GM21390 (cell line): ENCODE measurements at regions not wholly inside any gene's neighbourhood (a gene's known extent, or its start where the extent isn't known, plus 50 kb on each side); places are given as distances from the start of the nearest gene placed in this dataset.
"Not testable (repeated sequence)": the region's sequence is repeated elsewhere in the genome, so short reads cannot be mapped to it uniquely, and the experiment has no call there.

Experiments
- ATAC-seq: cut with Tn5 transposase; IDR thresholded peaks from one replicate; pipeline ENCODE4 v1.9.1; 2021; ENCODE audit not compliant: unreplicated experiment

GRCh38 chr1:60950224-60951063 is 131.9 kb upstream of the NFIA start:
- no peak for ATAC-seq

- ATAC-seq = no peak
These were observed 132.5 kb upstream of the NFIA start for GRCh38 chr1:60949826-60950197.

GRCh38 chr1:60949154-60949825 is 133.1 kb upstream of the NFIA start:
- no peak for ATAC-seq

GRCh38 chr1:60948486-60948885 is 133.9 kb upstream of the NFIA start:
- no peak for ATAC-seq

GRCh38 chr1:60947367-60947766 is 135.0 kb upstream of the NFIA start:
- ATAC-seq = no peak

GRCh38 chr1:60942896-60943638 is 139.3 kb upstream of the NFIA start:
- no peak for ATAC-seq

GRCh38 chr1:60942291-60942690 is 140.1 kb upstream of the NFIA start:
- ATAC-seq = no peak

GRCh38 chr1:60940685-60941084 is 141.7 kb upstream of the NFIA start:
- not testable (repeated sequence) for ATAC-seq

- ATAC-seq = no peak
These were observed 144.6 kb upstream of the NFIA start for GRCh38 chr1:60937720-60938119.

- no peak for ATAC-seq
These were observed 145.6 kb upstream of the NFIA start for GRCh38 chr1:60936591-60937342.

GRCh38 chr1:60936163-60936562 is 146.2 kb upstream of the NFIA start:
- ATAC-seq = no peak

- no peak for ATAC-seq
These were observed 146.7 kb upstream of the NFIA start for GRCh38 chr1:60935599-60936110.

GRCh38 chr1:60930130-60930529 is 152.2 kb upstream of the NFIA start:
- no peak for ATAC-seq

GRCh38 chr1:60924964-60925798 is 157.2 kb upstream of the NFIA start:
- no peak for ATAC-seq

- no peak for ATAC-seq
These were observed 158.2 kb upstream of the NFIA start for GRCh38 chr1:60924165-60924564.

- no peak for ATAC-seq
These were observed 158.8 kb upstream of the NFIA start for GRCh38 chr1:60923389-60924087.

GRCh38 chr1:60922304-60922703 is 160.1 kb upstream of the NFIA start:
- ATAC-seq = no peak

GRCh38 chr1:60921175-60921574 is 161.2 kb upstream of the NFIA start:
- no peak for ATAC-seq

- no peak for ATAC-seq
These were observed 161.8 kb upstream of the NFIA start for GRCh38 chr1:60920561-60920960.
